ENCODE measurements at regions not wholly inside any gene's neighbourhood (a gene's known extent, or its start where the extent isn't known, plus 50 kb on each side); places are given as distances from the start of the nearest gene placed in this dataset.

DNA sequence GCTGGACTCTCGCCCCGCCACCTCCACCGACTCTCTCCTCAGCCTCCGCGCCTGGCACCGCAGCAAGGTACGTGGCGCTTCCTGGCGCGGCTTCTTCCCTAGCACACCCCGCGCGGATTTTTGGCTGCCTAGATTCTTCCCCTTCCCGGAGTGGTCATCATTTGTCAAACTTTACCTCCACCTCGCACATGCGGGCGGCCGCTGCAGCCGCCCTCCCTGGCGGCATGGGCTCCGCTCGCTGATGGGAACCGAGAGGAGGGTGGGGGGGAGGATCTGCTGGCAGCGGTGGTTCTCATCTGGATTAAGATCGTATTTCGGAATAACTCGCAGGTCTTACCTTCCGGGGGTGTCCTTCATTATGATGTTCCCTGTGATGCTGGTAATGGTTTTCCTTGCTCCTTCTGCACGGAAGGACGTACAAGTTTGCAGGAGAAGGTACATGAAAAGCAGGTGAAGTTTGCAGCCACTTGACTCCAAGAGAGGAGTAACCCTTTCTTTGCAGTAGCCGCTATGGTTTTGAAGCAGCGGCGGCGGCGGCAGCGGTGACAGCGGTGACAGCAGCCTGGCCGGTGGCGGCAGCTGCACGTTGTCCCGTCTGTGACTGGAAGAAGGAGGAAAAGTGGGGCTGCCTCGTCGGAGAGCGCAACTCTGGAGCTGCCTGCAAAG is 2183.9 kb upstream of the TENM3 start:
- no peak for TF ChIP-seq POLR2A (IDR thresholded peaks at IDR 0.05; ENCODE audit: low read length)
- TF ChIP-seq GATA1 (IDR thresholded peaks at IDR 0.05; ENCODE audit: low read depth, low read length): no peak

All from erythroblast (primary cell).